ENCODE measurements at regions not wholly inside any gene's neighbourhood (a gene's known extent, or its start where the extent isn't known, plus 50 kb on each side); places are given as distances from the start of the nearest gene placed in this dataset.

GRCh38 chr2:199552141-199552540 is 94.4 kb upstream of the SATB2 start:
- H2AFZ ChIP-seq (ENCODE audit: low read length), result no peak overlapping the region
- H3K4me2 ChIP-seq (ENCODE audit: low read depth, low read length), result no peak overlapping the region
- no peaks in the 10 kb centered on the region for H3K9me3 ChIP-seq (ENCODE audit: low read length)
- no peak for FAIRE-seq
- no peaks in the 10 kb centered on the region; a peak in 1 of 5 replicates for H3K27me3 ChIP-seq (ENCODE audit: control insufficient read depth in 1 of 2, insufficient read depth in 2 of 2, low read length in 2 of 2)
- in situ Hi-C loops (cut with HindIII; ENCODE audit: extremely low pct_ligation_motif_present, low pct_unique_long_range_greater_than_20kb) (no loop called here), intact Hi-C loops (cut with micrococcal nuclease; ENCODE audit: unreplicated experiment) (no loop called here)
- H3K4me3 ChIP-seq (replicated peaks in 1 of 3; ENCODE audit: insufficient read depth in 1 of 3, low read depth in 2 of 3, low read length in 3 of 3), result no peak overlapping the region
- CTCF ChIA-PET (ENCODE audit: low intra/inter-chr PET ratio, low total read pairs), result no interaction called here
- BruUV-seq (replicated peaks), result no TSS peak
- no peak for ATAC-seq
- no peaks in the 10 kb centered on the region for H3K4me1 ChIP-seq (ENCODE audit: insufficient read depth, low read length)
- WGBS (ENCODE audit: low lambda C conversion rate), result 55% methylated on average over 6 of the region's 6 CpGs
- H3K36me3 ChIP-seq (replicated peaks in 1 of 2; ENCODE audit: control insufficient read depth in 1 of 2, insufficient read depth in 2 of 2, low read length in 2 of 2), result no peaks in the 10 kb centered on the region
- no peak for DNase-seq (ENCODE audit: low spot score)
- H4K20me1 ChIP-seq (ENCODE audit: insufficient read depth, low read length), result no peaks in the 10 kb centered on the region
- H3K9ac ChIP-seq (ENCODE audit: insufficient read depth, low read depth, low read length), result no peak overlapping the region
- TF ChIP-seq HDAC2 (CRISPR knock-in tag; IDR thresholded peaks at IDR 0.05) (no peak), ZEB1 (IDR thresholded peaks at IDR 0.05; ENCODE audit: insufficient replicate concordance, low read depth) (no peak), ZBTB34 (CRISPR knock-in tag; IDR thresholded peaks at IDR 0.05) (no peak), ZNF549 (CRISPR knock-in tag; IDR thresholded peaks at IDR 0.05) (no peak), ZNF597 (CRISPR knock-in tag; IDR thresholded peaks at IDR 0.05) (no peak), ZNF430 (CRISPR knock-in tag; IDR thresholded peaks at IDR 0.05) (no peak), ERF (CRISPR knock-in tag; IDR thresholded peaks at IDR 0.05) (no peak), HMG20A (CRISPR knock-in tag; IDR thresholded peaks at IDR 0.05; ENCODE audit: borderline replicate concordance) (no peak), BRD4 (CRISPR knock-in tag; IDR thresholded peaks at IDR 0.05) (no peak), GPBP1L1 (CRISPR knock-in tag; IDR thresholded peaks at IDR 0.05) (no peak), ZHX1 (CRISPR knock-in tag; IDR thresholded peaks at IDR 0.05; ENCODE audit: low read depth) (no peak), GMEB2 (CRISPR knock-in tag; IDR thresholded peaks at IDR 0.05; ENCODE audit: low read depth) (no peak), CC2D1A (CRISPR knock-in tag; IDR thresholded peaks at IDR 0.05) (no peak), ZBTB33 (CRISPR knock-in tag; IDR thresholded peaks at IDR 0.05) (no peak), SMARCE1 (IDR thresholded peaks at IDR 0.05; ENCODE audit: borderline replicate concordance) (no peak)
- no peaks in the 10 kb centered on the region for H3K79me2 ChIP-seq (ENCODE audit: insufficient read depth, low read length)
- H3K27ac ChIP-seq (ENCODE audit: extremely low read length, insufficient read depth, low read length), result no peak overlapping the region
- POLR2A ChIA-PET, result no interaction called here
